PC-3 (cell line): ENCODE measurements at regions not wholly inside any gene's neighbourhood (a gene's known extent, or its start where the extent isn't known, plus 50 kb on each side); places are given as distances from the start of the nearest gene placed in this dataset.

Source experiments
- ATAC-seq: fragments of 200-7000 bp; cut with Tn5 transposase; 2 replicates; pipeline ENCODE4 v1.9.1; 2020; ENCODE audit warnings: mild to moderate bottlenecking, moderate library complexity
- BruUV-seq: library from RNA; stranded (reverse); fragments of 400-500 nt; replicated peaks from 2 replicates; lab custom pipeline; 2021; lab: Mats Ljungman, UMichigan
- CTCF ChIA-PET: fragments of 300-600 bp; sonication (Branson Sonifier 250); formaldehyde crosslinking; loops from one replicate; lab custom pipeline; 2022; ENCODE audit warnings: antibody characterized with exemption; lab: Charles Lee
- POLR2A ChIA-PET: fragments of 300-600 bp; sonication (Branson Sonifier 250); formaldehyde crosslinking; loops from one replicate; lab custom pipeline; 2022; ENCODE audit warnings: antibody characterized with exemption; ENCODE audit not compliant: unreplicated experiment; lab: Charles Lee
- DNase-seq: peaks from one replicate; pipeline ENCODE4 v3.0.0-alpha.2; 2015
- H2AFZ ChIP-seq: fragments of 300-600 bp; sonication (generic); 2 replicates; pipeline ENCODE4 v1.6.0; 2016; ENCODE audit warnings: antibody characterized with exemption, low read length
- H3F3A ChIP-seq: fragments of 300-600 bp; sonication (generic); one replicate; pipeline ENCODE4 v1.6.0; 2017; ENCODE audit warnings: antibody characterized with exemption, low read length, control low read depth, mild to moderate bottlenecking; ENCODE audit not compliant: unreplicated experiment
- H3K27ac ChIP-seq: fragments of 300-600 bp; sonication (generic); 2 replicates; pipeline ENCODE4 v1.5.1; 2016; ENCODE audit warnings: mild to moderate bottlenecking, low read length
- H3K27me3 ChIP-seq: fragments of 300-600 bp; sonication (generic); 2 replicates; pipeline ENCODE4 v1.6.1; 2016; ENCODE audit warnings: low read length, mixed read lengths
- H3K36me3 ChIP-seq: fragments of 300-600 bp; sonication (generic); 2 replicates; pipeline ENCODE4 v1.6.1; 2016; ENCODE audit warnings: low read depth, mixed run types, low read length, mixed read lengths
- H3K4me1 ChIP-seq: fragments of 300-600 bp; sonication (generic); 2 replicates; pipeline ENCODE4 v1.5.1; 2016; ENCODE audit warnings: low read length; ENCODE audit not compliant: insufficient read depth
- H3K4me2 ChIP-seq: fragments of 300-600 bp; sonication (generic); 2 replicates; pipeline ENCODE4 v1.6.0; 2016; ENCODE audit warnings: low read length
- H3K4me3 ChIP-seq: fragments of 300-600 bp; sonication (generic); 2 replicates; pipeline ENCODE4 v1.5.1; 2016; ENCODE audit warnings: mild to moderate bottlenecking, low read length, mixed read lengths
- H3K79me2 ChIP-seq: fragments of 300-600 bp; sonication (generic); 2 replicates; pipeline ENCODE4 v1.6.1; 2017; ENCODE audit warnings: low read length, mixed read lengths
- H3K9ac ChIP-seq: fragments of 300-600 bp; sonication (generic); 2 replicates; pipeline ENCODE4 v1.6.0; 2016; ENCODE audit warnings: mild to moderate bottlenecking, low read length
- H3K9me2 ChIP-seq: fragments of 300-600 bp; sonication (generic); replicated peaks from 2 replicates; pipeline ENCODE4 v1.6.1; 2016; ENCODE audit warnings: mixed run types, low read length, mixed read lengths
- H3K9me3 ChIP-seq: fragments of 300-600 bp; sonication (generic); 2 replicates; pipeline ENCODE4 v1.6.1; 2016; ENCODE audit warnings: low read length, mixed read lengths
- H4K20me1 ChIP-seq: fragments of 300-600 bp; sonication (generic); 2 replicates; pipeline ENCODE4 v1.6.1; 2016; ENCODE audit warnings: low read length, mixed read lengths
- EZH2 ChIP-seq: fragments of 300-600 bp; sonication (generic); IDR thresholded peaks from one replicate; pipeline ENCODE4 v1.6.1; 2017; ENCODE audit warnings: antibody characterized with exemption, mild to moderate bottlenecking, low read length; ENCODE audit not compliant: unreplicated experiment
- EZH2phosphoT487 ChIP-seq: fragments of 300-600 bp; sonication (generic); IDR thresholded peaks from 2 replicates; pipeline ENCODE4 v1.6.1; 2018; ENCODE audit warnings: mild to moderate bottlenecking, antibody characterized with exemption, low read length, borderline replicate concordance
- intact Hi-C: fragments of 100-400 bp; cut with micrococcal nuclease; formaldehyde crosslinking; loops from 2 replicates; pipeline ENCODE4 v1.9.0; 2023
- TF ChIP-seq, protein P1 (sequence below): fragments of 300-600 bp; sonication (generic); conservative IDR thresholded peaks from 2 replicates; pipeline ENCODE4 v1.5.1; 2017; ENCODE audit warnings: antibody characterized with exemption, low read depth, mild to moderate bottlenecking, low read length

DNA sequence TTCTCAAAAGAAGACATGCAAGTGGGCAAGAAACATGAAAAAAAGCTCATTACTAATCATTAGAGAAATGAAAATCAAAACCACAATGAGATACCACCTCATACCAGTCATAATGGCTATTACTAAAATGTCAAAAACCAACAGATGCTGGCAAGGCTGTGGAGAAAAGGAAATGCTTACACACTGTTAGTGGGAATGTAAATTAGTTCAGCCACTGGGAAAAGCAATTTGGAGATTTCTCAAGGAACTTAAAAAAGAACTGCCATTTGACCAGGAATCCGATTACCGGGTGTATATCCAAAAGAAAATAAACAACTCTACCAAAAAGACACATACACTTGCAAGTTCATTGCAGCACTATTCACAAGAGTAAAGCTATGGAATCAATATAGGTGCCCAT lies 595.4 kb upstream of the RIOK2 start:
- TF ChIP-seq EZH2phosphoT487 (no peak), EZH2 (no peak)
- TF ChIP-seq, protein P1, sequence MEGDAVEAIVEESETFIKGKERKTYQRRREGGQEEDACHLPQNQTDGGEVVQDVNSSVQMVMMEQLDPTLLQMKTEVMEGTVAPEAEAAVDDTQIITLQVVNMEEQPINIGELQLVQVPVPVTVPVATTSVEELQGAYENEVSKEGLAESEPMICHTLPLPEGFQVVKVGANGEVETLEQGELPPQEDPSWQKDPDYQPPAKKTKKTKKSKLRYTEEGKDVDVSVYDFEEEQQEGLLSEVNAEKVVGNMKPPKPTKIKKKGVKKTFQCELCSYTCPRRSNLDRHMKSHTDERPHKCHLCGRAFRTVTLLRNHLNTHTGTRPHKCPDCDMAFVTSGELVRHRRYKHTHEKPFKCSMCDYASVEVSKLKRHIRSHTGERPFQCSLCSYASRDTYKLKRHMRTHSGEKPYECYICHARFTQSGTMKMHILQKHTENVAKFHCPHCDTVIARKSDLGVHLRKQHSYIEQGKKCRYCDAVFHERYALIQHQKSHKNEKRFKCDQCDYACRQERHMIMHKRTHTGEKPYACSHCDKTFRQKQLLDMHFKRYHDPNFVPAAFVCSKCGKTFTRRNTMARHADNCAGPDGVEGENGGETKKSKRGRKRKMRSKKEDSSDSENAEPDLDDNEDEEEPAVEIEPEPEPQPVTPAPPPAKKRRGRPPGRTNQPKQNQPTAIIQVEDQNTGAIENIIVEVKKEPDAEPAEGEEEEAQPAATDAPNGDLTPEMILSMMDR, result no peak
- Histone ChIP-seq H3K4me3 (no peak overlapping the region), H3K9ac (no peak overlapping the region), H3K9me2 (no peaks in the 10 kb centered on the region), H3K9me3 (no peaks in the 10 kb centered on the region), H3K36me3 (no peaks in the 10 kb centered on the region), H4K20me1 (no peaks in the 10 kb centered on the region), H3F3A (no peaks in the 10 kb centered on the region), H3K4me2 (no peak overlapping the region), H3K4me1 (no peaks in the 10 kb centered on the region), H3K79me2 (no peaks in the 10 kb centered on the region), H3K27ac (no peak overlapping the region), H3K27me3 (no peaks in the 10 kb centered on the region), H2AFZ (no peak overlapping the region)
- intact Hi-C loops, result no loop called here
- DNase-seq, result no peak
- CTCF ChIA-PET, result no interaction called here
- POLR2A ChIA-PET, result no interaction called here
- no peak for ATAC-seq
- BruUV-seq, result no TSS peak

DNA sequence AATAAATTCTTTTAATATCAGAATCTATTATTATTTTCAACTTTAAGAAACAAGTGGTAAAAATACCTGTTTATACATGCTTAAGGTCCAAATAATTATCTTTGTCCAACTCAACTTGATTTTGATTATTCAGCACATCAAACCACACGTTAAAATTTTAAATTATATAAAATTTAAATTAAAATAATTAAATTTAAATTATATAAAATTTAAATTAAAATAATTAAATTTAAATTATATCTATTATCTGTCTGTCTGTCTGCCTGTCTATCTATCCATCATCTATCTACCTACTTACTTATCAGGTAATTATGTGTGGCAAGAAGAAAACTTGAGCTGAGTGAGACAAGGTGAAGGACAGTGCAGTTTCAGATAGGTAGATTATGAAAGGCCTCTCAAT lies 605.3 kb upstream of the RIOK2 start:
- no TSS peak for BruUV-seq
- ChIA-PET POLR2A (no interaction called here), CTCF (no interaction called here)
- Histone ChIP-seq H3K9me3 (no peaks in the 10 kb centered on the region), H3K4me3 (no peak overlapping the region), H3K27me3 (no peaks in the 10 kb centered on the region), H3K4me1 (no peaks in the 10 kb centered on the region), H2AFZ (no peak overlapping the region), H3K9ac (no peak overlapping the region), H3K79me2 (no peaks in the 10 kb centered on the region), H3F3A (no peaks in the 10 kb centered on the region), H4K20me1 (no peaks in the 10 kb centered on the region), H3K36me3 (no peaks in the 10 kb centered on the region), H3K27ac (no peak overlapping the region), H3K4me2 (no peak overlapping the region), H3K9me2 (no peaks in the 10 kb centered on the region)
- intact Hi-C loops, result no loop called here
- DNase-seq, result no peak
- ATAC-seq, result no peak
- TF ChIP-seq, protein P1, result no peak
- TF ChIP-seq EZH2phosphoT487 (no peak), EZH2 (no peak)

DNA sequence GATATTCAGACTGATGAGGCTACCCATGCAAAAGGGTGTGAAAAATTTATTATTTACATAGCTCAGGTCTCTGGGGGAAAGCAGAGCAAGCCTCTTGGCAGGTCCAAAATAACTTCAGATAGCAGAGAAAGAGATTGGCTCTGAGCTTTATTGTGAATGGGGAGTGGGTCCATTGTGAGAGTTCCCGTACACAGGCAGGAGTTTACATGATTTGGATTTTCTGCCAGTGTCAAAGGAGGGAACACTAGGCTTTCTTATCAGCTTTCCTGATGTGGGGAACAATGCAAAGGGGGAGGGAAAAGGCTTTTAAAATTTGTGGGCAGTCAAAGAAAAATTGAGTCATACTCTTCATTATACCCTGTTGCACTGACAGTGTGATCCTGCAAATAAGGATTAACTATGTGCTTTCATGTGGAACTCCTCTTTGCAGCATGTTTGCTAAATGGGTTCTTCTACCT lies 615.0 kb upstream of the RIOK2 start:
- TF ChIP-seq EZH2phosphoT487, result no peak
- H3K9ac ChIP-seq, result no peak overlapping the region
- H2AFZ ChIP-seq, result no peak overlapping the region
- H3K9me2 ChIP-seq, result no peaks in the 10 kb centered on the region
- no peaks in the 10 kb centered on the region for H3K4me1 ChIP-seq
- intact Hi-C loops, result no loop called here
- H3K27me3 ChIP-seq, result no peaks in the 10 kb centered on the region
- H3K4me2 ChIP-seq, result no peak overlapping the region
- H3K9me3 ChIP-seq, result no peaks in the 10 kb centered on the region
- no peaks in the 10 kb centered on the region for H3F3A ChIP-seq
- CTCF ChIA-PET, result no interaction called here
- no peaks in the 10 kb centered on the region for H3K79me2 ChIP-seq
- DNase-seq (no peak), ATAC-seq (no peak)
- BruUV-seq, result no TSS peak
- no peaks in the 10 kb centered on the region for H4K20me1 ChIP-seq
- H3K4me3 ChIP-seq, result no peak overlapping the region
- H3K27ac ChIP-seq, result no peak overlapping the region
- POLR2A ChIA-PET, result no interaction called here
- no peaks in the 10 kb centered on the region for H3K36me3 ChIP-seq
